ENCODE measurements at regions not wholly inside any gene's neighbourhood (a gene's known extent, or its start where the extent isn't known, plus 50 kb on each side); places are given as distances from the start of the nearest gene placed in this dataset.

DNA sequence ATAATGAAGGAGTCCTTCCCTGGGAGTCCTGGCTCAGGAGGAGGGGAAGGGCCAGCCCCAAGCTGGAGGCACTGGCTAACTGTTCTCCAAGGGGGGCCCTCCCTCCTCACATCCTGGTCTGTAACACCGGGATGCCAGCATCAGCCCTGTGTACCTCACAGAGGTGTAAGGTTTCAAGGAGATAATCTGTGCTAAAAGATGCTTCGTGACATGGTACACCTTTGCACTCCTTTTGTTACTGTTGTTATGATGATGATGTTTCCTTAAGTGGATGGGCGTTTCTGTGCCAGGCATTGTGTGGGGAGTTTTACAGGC, 236.7 kb upstream of the TNRC6C start:
- no peak for TF ChIP-seq CTCF (IDR thresholded peaks at IDR 0.05; ENCODE audit: insufficient read depth, low read length, poor library complexity, severe bottlenecking)
- peaks cover 3% of the 10 kb centered on the region for H3K27me3 ChIP-seq (ENCODE audit: control insufficient read depth, insufficient read depth, low read length)
- no peak overlapping the region for H3K4me3 ChIP-seq (ENCODE audit: low read depth, low read length)
- H3K36me3 ChIP-seq (ENCODE audit: control insufficient read depth, insufficient read depth, low read length): no peaks in the 10 kb centered on the region
- no peak for DNase-seq (ENCODE audit: low read depth)

- Histone ChIP-seq H3K36me3 (ENCODE audit: control insufficient read depth, insufficient read depth, low read length) (no peaks in the 10 kb centered on the region), H3K4me3 (ENCODE audit: low read depth, low read length) (no peak overlapping the region), H3K27me3 (ENCODE audit: control insufficient read depth, insufficient read depth, low read length) (peaks cover 3% of the 10 kb centered on the region)
- no peak for DNase-seq (ENCODE audit: low read depth)
- no peak for TF ChIP-seq CTCF (IDR thresholded peaks at IDR 0.05; ENCODE audit: insufficient read depth, low read length, poor library complexity, severe bottlenecking)
Measured at GRCh38 chr17:77722366-77722765, 236.1 kb upstream of the TNRC6C start.

DNA sequence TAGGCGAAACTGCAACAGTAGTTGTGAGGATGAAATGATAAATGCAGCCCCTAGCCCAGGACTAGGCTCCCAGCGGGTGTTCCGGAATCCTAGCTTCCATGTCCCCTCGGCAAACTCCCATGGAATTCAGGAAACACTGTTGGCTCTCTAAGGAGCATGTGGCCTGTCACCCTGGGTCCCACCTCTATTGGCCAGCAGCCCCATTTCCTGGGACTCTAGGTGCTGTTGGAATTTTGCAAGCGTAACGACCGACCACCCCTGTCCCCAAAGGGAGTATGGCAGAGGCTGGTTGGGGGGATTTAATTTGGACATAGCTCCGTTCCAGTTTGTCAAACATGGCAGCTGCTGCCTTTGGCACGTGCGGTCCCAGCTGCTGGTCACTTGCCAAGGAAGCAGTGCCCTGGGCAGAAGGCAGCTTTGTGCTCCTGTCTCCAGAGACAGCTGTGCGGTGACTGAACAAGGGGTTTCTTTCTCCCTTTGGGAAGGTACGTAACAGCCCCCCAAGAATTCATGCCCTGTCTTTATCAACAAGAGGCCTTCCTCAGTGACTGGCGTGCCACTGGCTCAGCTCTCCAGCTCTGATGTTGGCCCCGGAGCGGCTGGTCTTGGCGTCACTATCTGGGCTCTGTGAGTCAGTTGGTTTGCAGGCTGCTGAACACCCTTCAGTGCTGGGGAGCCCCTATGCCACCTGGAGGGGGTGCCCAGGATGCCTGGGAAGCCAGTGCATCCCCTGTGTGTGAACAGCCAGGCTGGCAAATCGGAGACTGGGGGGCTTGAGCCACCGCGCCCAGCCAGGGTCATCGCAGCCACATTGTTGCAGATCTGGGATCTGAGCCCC, 235.2 kb upstream of the TNRC6C start:
- no peaks in the 10 kb centered on the region for H3K36me3 ChIP-seq (ENCODE audit: control insufficient read depth, insufficient read depth, low read length)
- no peak overlapping the region for H3K4me3 ChIP-seq (ENCODE audit: low read depth, low read length)
- H3K27me3 ChIP-seq (ENCODE audit: control insufficient read depth, insufficient read depth, low read length): peaks cover 4% of the 10 kb centered on the region
- no peak for TF ChIP-seq CTCF (IDR thresholded peaks at IDR 0.05; ENCODE audit: insufficient read depth, low read length, poor library complexity, severe bottlenecking)
- no peak for DNase-seq (ENCODE audit: low read depth)

GRCh38 chr17:77723909-77724875, 234.3 kb upstream of the TNRC6C start:
- TF ChIP-seq CTCF (IDR thresholded peaks at IDR 0.05; ENCODE audit: insufficient read depth, low read length, poor library complexity, severe bottlenecking): no peak
- Histone ChIP-seq H3K36me3 (ENCODE audit: control insufficient read depth, insufficient read depth, low read length) (no peaks in the 10 kb centered on the region), H3K4me3 (ENCODE audit: low read depth, low read length) (no peak overlapping the region), H3K27me3 (ENCODE audit: control insufficient read depth, insufficient read depth, low read length) (peaks cover 4% of the 10 kb centered on the region)
- no peak for DNase-seq (ENCODE audit: low read depth)

- Histone ChIP-seq H3K36me3 (ENCODE audit: control insufficient read depth, insufficient read depth, low read length) (no peaks in the 10 kb centered on the region), H3K4me3 (ENCODE audit: low read depth, low read length) (no peak overlapping the region), H3K27me3 (ENCODE audit: control insufficient read depth, insufficient read depth, low read length) (peaks cover 4% of the 10 kb centered on the region)
- no peak for DNase-seq (ENCODE audit: low read depth)
- no peak for TF ChIP-seq CTCF (IDR thresholded peaks at IDR 0.05; ENCODE audit: insufficient read depth, low read length, poor library complexity, severe bottlenecking)
Measured at GRCh38 chr17:77724876-77725615, 233.5 kb upstream of the TNRC6C start.
